HG03103 (cell line): ENCODE measurements at regions not wholly inside any gene's neighbourhood (a gene's known extent, or its start where the extent isn't known, plus 50 kb on each side); places are given as distances from the start of the nearest gene placed in this dataset.
"Not testable (repeated sequence)": the region's sequence is repeated elsewhere in the genome, so short reads cannot be mapped to it uniquely, and the experiment has no call there.

Experiments used
- ATAC-seq: cut with Tn5 transposase; IDR thresholded peaks from one replicate; pipeline ENCODE4 v1.9.1; 2021; ENCODE audit warnings: low read depth; ENCODE audit not compliant: unreplicated experiment

DNA sequence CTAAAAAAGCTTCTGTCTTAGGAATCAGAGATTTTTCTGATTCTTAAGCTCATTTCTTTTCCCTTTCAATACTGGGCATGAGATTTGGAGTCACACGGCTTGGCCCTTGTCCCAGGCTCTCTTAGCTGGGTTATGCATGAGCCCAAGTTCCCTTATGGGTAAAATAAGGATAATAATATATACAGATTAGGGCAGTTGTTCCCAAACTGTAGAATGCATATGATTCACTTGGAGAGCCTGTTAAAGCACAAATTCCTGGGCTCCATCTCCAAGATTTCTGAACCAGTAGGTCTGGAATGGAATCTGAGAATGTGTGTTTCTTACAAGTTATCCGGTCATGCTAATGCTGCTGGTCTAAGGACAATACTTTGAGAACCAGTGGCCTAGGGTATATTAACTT lies 154.0 kb downstream of the REEP3 start:
- ATAC-seq = no peak

DNA sequence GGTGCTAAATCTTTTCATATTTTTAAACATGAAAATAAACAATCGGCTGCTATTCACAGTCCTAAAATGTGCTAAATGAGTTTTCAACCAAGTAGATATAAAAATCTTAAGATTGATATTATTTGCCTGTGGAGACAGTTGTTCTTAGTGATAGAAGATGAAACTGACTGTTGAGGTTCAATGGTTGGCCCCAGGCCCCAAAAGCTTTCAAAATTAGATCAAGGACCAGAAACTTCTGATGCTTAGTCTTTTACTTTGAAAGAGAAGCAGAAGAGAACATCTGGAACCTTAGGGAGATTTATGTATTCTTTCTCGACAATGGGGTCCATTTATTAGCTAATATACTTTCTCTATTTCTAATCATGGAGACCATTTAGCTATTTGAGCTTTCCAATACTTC lies 155.8 kb downstream of the REEP3 start:
- ATAC-seq = no peak

DNA sequence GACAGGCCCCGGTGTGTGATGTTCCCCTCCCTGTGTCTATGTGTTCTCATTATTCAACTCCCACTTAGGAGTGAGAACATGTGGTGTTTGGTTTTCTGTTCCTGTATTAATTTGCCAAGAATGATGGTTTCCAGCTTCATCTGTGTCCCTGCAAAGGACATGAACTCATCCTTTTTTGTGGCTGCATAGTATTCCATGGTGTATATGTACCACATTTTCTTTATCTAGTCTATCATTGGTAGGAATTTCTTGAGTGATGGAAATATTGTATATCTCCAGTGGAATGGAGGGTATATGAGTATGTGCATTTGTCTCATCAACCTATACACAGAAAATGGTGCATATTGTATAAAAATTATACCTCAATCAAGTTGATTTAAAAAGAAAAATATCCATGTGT lies 159.3 kb downstream of the REEP3 start:
- ATAC-seq = not testable (repeated sequence)

DNA sequence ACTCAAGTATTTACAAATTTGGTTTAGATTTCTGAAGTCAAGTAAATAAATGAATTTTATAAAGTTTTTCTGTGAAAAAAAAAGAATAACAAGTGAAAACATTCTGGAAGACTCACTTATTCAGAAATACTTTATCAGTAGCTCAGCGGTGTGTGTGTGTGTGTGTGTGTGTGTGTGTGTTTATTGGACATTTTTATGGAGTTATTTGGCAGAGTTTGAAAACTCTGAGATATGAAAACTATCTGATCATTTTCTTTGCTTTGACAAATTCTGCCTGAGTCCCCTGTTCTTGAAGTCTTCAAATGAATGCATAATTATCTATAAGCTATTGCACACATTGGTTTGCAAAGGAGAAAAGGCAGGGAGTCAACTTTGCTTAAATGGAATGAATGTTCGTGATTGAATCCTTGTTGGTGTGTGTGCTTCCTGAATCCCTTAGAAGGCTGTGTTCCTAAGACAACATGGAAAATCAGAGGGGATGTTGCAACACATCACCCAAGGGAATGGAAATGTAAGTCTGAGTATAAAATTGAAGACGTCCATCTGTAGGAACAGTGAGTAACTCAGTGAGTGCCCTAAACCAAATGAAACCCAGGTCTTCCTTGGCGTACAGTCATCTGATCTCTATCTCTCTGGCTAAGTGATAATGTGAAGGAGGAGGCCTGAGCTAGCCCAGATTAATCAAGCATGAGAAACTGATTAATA lies 160.9 kb downstream of the REEP3 start:
- no peak for ATAC-seq

- not testable (repeated sequence) for ATAC-seq
These were observed 161.5 kb downstream of the REEP3 start for GRCh38 chr10:63682698-63683052.

- ATAC-seq = no peak
These were observed 162.0 kb downstream of the REEP3 start for GRCh38 chr10:63683223-63683622.

- no peak for ATAC-seq
These were observed 162.5 kb downstream of the REEP3 start for GRCh38 chr10:63683686-63684085.

DNA sequence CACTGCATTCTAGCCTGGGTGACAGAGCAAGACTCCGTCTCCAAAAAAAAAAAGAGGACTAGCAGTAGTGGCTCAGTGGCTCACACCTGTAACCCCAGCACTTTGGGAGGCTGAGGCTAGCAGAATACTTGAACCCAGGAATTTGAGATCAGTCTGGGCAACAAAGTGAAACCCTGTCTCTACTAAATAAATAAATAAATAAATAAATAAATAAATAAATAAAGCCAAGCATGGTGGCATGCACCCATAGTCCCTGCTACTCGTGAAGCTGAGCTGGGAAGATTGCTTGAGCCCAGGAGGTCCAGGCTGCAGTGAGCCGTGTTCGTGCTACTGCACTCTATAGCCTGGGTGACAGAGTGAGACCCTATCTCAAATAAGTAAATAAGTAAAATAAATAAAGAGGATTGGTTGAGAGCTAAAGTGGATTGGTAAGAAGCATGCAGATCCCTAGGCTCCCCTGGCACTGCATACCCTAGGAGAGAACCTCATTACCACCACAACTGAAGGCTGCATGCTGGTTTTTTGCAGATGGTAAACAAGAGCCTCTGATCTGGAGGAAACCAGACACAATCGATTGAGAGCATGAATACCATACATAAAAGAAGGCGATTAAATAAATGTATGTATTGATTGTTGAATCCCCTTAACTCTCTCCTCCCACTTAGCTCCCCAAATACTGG lies 163.2 kb downstream of the REEP3 start:
- no peak for ATAC-seq

- no peak for ATAC-seq
These were observed 168.6 kb downstream of the REEP3 start for GRCh38 chr10:63689768-63690167.

DNA sequence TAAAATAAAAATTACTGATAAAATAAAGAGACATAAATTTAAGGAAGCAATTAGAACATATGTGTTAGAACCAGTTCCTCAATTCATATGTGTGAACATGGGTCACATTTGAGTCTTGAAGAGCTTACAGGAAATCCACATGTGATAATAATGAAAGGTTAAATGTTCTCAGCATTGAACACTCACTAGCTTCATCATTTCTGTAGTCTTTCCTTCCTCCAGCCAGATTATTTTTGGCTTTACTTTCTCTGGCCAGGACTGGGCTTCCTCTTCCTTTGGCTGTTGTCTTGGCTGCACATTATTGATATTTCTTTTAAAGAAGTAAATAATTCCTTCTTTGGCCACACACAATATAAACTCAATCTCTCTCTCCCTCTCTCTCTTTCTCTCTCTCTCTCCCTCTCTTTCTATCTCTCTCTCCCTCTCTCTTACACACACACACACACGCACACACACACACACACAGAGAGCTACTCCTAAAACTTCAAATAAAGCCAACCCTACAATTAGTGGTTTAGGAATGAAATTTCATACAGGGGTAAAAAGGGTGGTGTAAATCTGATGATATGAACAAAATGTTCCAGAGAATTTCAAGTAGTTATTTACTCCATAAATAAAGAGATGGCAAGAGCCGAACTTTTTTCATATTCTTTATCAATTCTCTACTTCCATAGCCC lies 171.2 kb downstream of the REEP3 start:
- peak; percentile 84 for ATAC-seq

- not testable (repeated sequence) for ATAC-seq
These were observed 171.8 kb downstream of the REEP3 start for GRCh38 chr10:63693021-63693420.

- no peak for ATAC-seq
These were observed 175.0 kb downstream of the REEP3 start for GRCh38 chr10:63696205-63696604.

- ATAC-seq = peak; percentile 70
These were observed 177.0 kb downstream of the REEP3 start for GRCh38 chr10:63697956-63698786.

GRCh38 chr10:63698787-63699150 lies 177.6 kb downstream of the REEP3 start:
- ATAC-seq = no peak

DNA sequence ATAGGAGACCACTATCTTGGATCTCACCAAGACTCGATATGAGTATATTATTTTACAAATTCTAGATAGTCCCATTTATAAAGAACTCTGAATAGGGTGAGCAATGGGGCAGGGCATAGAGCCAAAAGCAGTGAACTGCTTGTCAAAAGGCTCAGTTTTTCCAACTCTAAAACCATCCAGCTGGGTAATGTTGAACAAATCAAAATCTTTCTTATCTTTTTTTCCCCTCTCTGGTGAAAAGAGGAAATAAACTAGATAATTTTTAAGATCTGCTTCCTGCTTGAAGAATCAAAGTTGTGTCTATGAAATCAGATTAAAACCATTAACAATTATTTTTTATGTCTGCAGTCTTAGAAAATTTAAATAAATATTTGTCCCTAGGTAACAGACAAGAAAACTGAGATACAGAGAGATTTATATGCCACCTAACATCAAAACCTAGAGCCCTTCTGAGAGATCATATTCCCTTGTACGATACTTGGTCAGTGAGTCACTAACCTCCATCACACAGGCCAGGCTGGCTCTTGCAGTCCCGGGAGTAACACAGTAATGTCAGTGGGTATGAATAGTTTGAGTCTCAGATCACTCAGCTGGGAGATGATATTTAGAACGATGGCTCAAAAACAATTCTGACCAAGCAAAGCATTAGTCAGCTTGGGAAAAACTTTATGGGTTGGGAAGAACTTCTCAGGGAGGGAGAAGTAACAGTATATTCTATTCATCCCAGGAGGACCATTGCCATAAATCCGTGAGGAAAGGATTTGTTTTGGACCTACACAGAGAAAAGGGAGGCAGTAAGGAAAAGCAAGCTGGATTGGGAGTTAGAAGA lies 178.8 kb downstream of the REEP3 start:
- ATAC-seq = no peak

GRCh38 chr10:63700631-63701156 lies 179.5 kb downstream of the REEP3 start:
- no peak for ATAC-seq

DNA sequence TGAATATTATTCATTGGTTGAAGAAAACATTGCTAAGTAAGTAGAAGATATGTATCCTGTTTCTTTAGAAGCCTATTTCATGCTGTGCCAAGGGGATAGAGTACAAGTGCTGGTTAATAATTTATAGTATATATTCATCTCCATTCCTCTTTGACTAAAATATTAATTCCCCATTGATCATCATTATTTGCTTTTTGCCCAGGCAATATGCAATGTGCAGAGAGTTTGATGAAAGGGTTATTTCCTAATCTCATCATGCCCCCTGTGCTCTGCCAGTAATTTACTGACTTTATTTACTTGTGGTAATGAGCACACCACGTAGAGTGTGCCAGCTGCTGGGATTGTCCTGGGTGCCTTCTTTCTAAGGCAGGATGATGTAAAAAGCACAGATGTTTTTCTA lies 180.9 kb downstream of the REEP3 start:
- ATAC-seq = no peak

DNA sequence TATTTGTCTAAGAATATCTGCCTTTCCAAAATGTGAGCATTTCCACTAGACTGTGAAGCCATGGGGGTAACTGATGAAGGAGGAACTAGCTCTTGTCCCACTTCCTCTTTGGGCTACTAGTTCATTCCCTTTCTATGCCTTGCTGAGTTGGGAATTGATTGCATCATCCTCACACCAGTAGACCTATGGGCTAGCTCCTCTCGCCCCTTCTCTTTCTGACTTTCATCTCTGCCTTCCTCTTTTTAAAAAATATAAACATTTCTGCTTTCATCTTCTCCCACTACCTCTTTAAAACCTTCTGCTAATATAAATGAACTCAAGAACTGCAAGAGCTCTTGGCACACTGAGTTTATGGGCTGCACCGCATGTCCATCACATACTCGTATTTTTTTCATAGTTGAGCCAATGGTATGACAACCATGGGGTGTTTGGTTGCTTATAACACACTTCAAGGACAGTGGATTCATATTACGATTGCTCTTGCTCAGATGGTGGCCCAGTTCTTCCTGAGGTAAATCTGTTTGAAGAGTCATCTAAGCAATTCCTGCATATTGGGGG lies 182.0 kb downstream of the REEP3 start:
- ATAC-seq = no peak

DNA sequence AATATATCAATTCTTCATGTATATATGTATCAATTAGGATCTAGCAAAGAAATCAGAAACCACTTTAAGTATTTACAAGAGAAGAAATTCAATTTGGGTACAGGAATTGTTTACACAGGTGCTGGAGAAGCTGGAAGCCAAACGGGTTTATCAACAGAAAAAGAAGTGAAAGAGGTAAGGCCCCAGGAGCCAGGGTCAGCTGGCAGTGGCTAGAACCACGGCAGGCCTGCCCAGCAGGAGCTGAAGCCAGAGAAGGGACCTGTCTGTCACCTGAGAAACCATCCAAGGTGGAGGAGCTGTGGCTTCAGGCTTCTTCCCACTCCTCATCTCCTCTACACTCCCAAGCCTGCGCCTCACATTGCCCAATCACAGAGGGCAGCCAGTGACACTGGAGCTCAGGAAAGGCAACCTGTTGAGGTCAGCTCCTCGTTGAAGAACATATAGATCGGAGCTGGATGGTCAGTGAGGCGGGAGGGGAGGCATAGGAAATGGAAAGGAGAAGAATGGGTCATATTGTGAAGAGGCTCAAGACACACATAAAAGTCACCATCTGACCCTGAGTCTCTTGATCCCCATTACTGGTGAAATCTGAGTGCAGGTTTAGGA lies 182.6 kb downstream of the REEP3 start:
- no peak for ATAC-seq
